ENCODE measurements at regions not wholly inside any gene's neighbourhood (a gene's known extent, or its start where the extent isn't known, plus 50 kb on each side); places are given as distances from the start of the nearest gene placed in this dataset.

DNA sequence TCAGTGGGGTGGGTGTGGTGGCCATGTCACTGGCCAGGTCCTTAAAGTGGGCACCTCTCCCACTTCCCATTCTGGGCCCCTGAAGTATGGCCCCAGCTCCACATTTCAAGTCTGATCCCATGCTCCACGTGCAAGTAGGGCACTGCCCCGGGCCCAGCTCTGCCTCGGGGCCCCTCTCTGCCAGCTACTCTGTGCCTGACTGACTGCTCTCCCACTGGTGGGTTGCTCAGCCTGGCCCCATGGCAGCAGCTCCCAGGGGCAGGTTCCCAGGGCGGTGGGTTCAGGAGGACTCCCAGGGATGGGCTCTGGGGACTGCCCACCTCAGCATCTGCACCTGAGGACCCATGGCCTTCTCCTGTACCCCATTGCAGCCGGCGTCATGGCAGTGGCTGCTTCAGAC, 110.2 kb upstream of the FAM180A start:
- TF ChIP-seq CTCF (IDR thresholded peaks at IDR 0.05) (no peak), POLR2AphosphoS5 (IDR thresholded peaks at IDR 0.05) (no peak), EP300 (IDR thresholded peaks at IDR 0.05) (no peak), POLR2A (IDR thresholded peaks at IDR 0.05) (no peak)
